ENCODE measurements at regions not wholly inside any gene's neighbourhood (a gene's known extent, or its start where the extent isn't known, plus 50 kb on each side); places are given as distances from the start of the nearest gene placed in this dataset.

GRCh38 chr11:15776366-15776765 is 580.0 kb downstream of the SOX6 start:
- Histone ChIP-seq H3K9ac (ENCODE audit: low read depth, low read length, poor library complexity, severe bottlenecking) (no peak overlapping the region), H3K9me3 (ENCODE audit: insufficient read depth, low read depth, low read length) (no peaks in the 10 kb centered on the region), H3K4me1 (ENCODE audit: insufficient read depth, low read length, poor library complexity, severe bottlenecking) (no peaks in the 10 kb centered on the region), H3K4me2 (ENCODE audit: low read depth, low read length, poor library complexity, severe bottlenecking) (no peak overlapping the region), H3K79me2 (ENCODE audit: insufficient read depth, low read length) (no peaks in the 10 kb centered on the region), H3K27me3 (ENCODE audit: insufficient read depth, low read length, poor library complexity, severe bottlenecking) (no peaks in the 10 kb centered on the region), H2AFZ (ENCODE audit: low read length) (no peak overlapping the region), H3K9me2 (replicated peaks; ENCODE audit: low read depth, low read length) (no peaks in the 10 kb centered on the region), H3K4me3 (ENCODE audit: low read length, poor library complexity, severe bottlenecking) (no peak overlapping the region), H4K20me1 (ENCODE audit: insufficient read depth, low read length, poor library complexity, severe bottlenecking) (no peaks in the 10 kb centered on the region), H3K36me3 (ENCODE audit: insufficient read depth, low read length) (no peaks in the 10 kb centered on the region), H3F3A (ENCODE audit: low read depth) (no peaks in the 10 kb centered on the region)
- no peak for TF ChIP-seq EZH2phosphoT487 (IDR thresholded peaks at IDR 0.05; ENCODE audit: borderline replicate concordance)
- TF ChIP-seq, protein P1, sequence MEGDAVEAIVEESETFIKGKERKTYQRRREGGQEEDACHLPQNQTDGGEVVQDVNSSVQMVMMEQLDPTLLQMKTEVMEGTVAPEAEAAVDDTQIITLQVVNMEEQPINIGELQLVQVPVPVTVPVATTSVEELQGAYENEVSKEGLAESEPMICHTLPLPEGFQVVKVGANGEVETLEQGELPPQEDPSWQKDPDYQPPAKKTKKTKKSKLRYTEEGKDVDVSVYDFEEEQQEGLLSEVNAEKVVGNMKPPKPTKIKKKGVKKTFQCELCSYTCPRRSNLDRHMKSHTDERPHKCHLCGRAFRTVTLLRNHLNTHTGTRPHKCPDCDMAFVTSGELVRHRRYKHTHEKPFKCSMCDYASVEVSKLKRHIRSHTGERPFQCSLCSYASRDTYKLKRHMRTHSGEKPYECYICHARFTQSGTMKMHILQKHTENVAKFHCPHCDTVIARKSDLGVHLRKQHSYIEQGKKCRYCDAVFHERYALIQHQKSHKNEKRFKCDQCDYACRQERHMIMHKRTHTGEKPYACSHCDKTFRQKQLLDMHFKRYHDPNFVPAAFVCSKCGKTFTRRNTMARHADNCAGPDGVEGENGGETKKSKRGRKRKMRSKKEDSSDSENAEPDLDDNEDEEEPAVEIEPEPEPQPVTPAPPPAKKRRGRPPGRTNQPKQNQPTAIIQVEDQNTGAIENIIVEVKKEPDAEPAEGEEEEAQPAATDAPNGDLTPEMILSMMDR (conservative IDR thresholded peaks at IDR 0.05; ENCODE audit: low read length): no peak

DNA sequence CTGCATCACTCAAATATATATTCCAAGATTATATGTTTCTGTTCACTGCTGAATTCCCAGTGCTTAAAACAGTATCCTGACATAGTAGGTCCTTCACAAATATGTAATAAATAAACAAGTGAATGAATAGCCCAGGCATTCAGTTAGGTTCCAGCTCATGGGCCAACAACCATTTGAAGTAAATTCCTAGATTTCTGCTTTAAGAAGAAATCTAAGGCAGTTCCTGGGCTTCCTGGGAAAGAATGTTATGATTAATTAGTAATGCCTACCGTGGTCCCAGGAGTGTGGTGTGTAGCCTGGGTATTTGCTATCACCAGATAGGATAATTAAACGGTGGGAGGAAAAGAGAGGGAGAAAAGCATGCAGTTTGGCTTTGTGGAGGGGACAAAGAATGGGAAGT is 576.8 kb downstream of the SOX6 start:
- no peaks in the 10 kb centered on the region for H3K27me3 ChIP-seq (ENCODE audit: insufficient read depth, low read length, poor library complexity, severe bottlenecking)
- no peaks in the 10 kb centered on the region for H4K20me1 ChIP-seq (ENCODE audit: insufficient read depth, low read length, poor library complexity, severe bottlenecking)
- no peak overlapping the region for H3K4me2 ChIP-seq (ENCODE audit: low read depth, low read length, poor library complexity, severe bottlenecking)
- no peaks in the 10 kb centered on the region for H3K79me2 ChIP-seq (ENCODE audit: insufficient read depth, low read length)
- TF ChIP-seq EZH2phosphoT487 (IDR thresholded peaks at IDR 0.05; ENCODE audit: borderline replicate concordance): no peak
- TF ChIP-seq, protein P1 (conservative IDR thresholded peaks at IDR 0.05; ENCODE audit: low read length): no peak
- no peaks in the 10 kb centered on the region for H3K4me1 ChIP-seq (ENCODE audit: insufficient read depth, low read length, poor library complexity, severe bottlenecking)
- H2AFZ ChIP-seq (ENCODE audit: low read length): no peak overlapping the region
- H3K9me2 ChIP-seq (replicated peaks; ENCODE audit: low read depth, low read length): no peaks in the 10 kb centered on the region
- H3K9ac ChIP-seq (ENCODE audit: low read depth, low read length, poor library complexity, severe bottlenecking): no peak overlapping the region
- H3K36me3 ChIP-seq (ENCODE audit: insufficient read depth, low read length): no peaks in the 10 kb centered on the region
- no peak overlapping the region for H3K4me3 ChIP-seq (ENCODE audit: low read length, poor library complexity, severe bottlenecking)
- H3K9me3 ChIP-seq (ENCODE audit: insufficient read depth, low read depth, low read length): no peaks in the 10 kb centered on the region
- no peaks in the 10 kb centered on the region for H3F3A ChIP-seq (ENCODE audit: low read depth)

GRCh38 chr11:15780382-15780781 is 576.0 kb downstream of the SOX6 start:
- Histone ChIP-seq H2AFZ (ENCODE audit: low read length) (no peak overlapping the region), H3K27me3 (ENCODE audit: insufficient read depth, low read length, poor library complexity, severe bottlenecking) (no peaks in the 10 kb centered on the region), H3K9me2 (replicated peaks; ENCODE audit: low read depth, low read length) (no peaks in the 10 kb centered on the region), H3K9me3 (ENCODE audit: insufficient read depth, low read depth, low read length) (no peaks in the 10 kb centered on the region), H3K4me3 (ENCODE audit: low read length, poor library complexity, severe bottlenecking) (no peak overlapping the region), H4K20me1 (ENCODE audit: insufficient read depth, low read length, poor library complexity, severe bottlenecking) (no peaks in the 10 kb centered on the region), H3K9ac (ENCODE audit: low read depth, low read length, poor library complexity, severe bottlenecking) (no peak overlapping the region), H3F3A (ENCODE audit: low read depth) (no peaks in the 10 kb centered on the region), H3K4me2 (ENCODE audit: low read depth, low read length, poor library complexity, severe bottlenecking) (no peak overlapping the region), H3K4me1 (ENCODE audit: insufficient read depth, low read length, poor library complexity, severe bottlenecking) (no peaks in the 10 kb centered on the region), H3K36me3 (ENCODE audit: insufficient read depth, low read length) (no peaks in the 10 kb centered on the region), H3K79me2 (ENCODE audit: insufficient read depth, low read length) (no peaks in the 10 kb centered on the region)
- TF ChIP-seq EZH2phosphoT487 (IDR thresholded peaks at IDR 0.05; ENCODE audit: borderline replicate concordance): no peak
- TF ChIP-seq, protein P1 (conservative IDR thresholded peaks at IDR 0.05; ENCODE audit: low read length): no peak
